NOMO-1 treated with DMSO at 0.1 percent for 48 hours (cell line): ENCODE measurements at regions not wholly inside any gene's neighbourhood (a gene's known extent, or its start where the extent isn't known, plus 50 kb on each side); places are given as distances from the start of the nearest gene placed in this dataset.

ENCODE experiments used
- DNase-seq: peaks from one replicate; lab custom pipeline; 2025; ENCODE audit not compliant: unreplicated experiment; lab: John Stamatoyannopoulos, UW

DNA sequence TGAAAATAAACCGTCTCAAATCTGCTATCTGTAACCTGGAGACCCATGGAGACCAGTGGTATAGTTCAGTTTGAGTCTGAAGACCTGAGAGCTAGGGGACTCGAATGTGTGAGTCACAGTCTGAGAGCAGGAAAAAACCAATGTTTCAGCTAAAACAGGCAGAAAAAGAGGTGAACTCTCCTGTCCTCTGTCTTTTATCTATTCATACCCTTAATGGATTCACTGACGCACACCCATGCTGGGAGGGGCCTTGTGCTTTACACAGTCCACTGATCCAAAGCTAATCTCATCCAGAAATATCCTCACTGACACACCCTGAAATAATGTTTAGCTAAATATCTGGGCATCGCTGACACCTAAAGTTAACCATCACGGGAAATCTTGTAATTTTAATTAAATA lies 297.9 kb downstream of the GPM6A start:
- DNase-seq = no peak

DNA sequence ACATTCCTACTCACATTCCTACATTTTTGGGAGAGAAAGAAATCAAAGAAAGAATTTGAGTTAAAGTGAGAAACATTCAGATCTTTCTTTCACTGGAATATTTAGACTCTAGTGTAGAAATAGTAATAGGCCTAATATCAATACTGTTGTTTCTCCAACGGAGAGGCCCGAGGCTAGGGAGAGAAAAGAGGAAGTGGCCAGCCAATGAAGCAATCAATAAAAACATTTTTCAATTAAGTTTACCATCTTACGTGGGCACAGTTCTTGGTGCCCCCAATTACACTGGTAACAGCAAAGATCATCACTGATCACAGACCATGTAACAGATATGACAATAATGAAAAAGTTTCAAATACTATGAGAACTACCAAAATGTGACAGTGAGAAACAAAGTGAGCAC lies 281.4 kb downstream of the GPM6A start:
- DNase-seq = peak; percentile 2

DNA sequence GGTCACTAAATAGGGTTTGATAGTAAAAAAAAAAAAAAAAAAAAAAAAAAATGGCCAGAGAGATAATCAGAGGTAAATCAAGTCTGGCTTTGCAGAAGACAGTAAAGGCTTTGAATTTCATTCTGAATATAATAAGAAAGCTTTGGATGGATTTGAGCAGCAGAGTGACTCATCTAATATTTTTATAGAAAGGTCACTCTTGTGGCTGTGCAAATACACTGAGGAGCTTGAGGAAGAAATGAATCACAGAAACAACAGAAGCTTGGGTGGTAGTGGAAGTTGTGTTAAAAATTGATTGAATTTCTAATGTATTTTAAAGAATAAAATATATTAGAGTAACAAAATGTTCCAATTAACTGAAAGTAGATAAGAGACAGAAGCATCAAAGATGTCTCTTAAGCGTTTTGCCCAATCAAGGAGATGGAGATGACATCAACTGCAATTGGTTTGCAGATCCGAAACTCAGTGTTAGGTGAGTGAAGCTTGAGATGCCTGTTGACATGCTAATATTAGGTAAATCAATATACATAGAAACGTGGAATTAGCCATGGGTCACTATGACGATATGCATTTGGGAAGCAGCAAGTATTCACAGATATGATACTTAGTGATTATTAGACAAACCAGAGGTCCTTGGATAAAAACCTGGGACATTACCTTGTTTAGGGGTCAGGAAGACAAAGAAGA lies 280.5 kb downstream of the GPM6A start:
- no peak for DNase-seq

DNA sequence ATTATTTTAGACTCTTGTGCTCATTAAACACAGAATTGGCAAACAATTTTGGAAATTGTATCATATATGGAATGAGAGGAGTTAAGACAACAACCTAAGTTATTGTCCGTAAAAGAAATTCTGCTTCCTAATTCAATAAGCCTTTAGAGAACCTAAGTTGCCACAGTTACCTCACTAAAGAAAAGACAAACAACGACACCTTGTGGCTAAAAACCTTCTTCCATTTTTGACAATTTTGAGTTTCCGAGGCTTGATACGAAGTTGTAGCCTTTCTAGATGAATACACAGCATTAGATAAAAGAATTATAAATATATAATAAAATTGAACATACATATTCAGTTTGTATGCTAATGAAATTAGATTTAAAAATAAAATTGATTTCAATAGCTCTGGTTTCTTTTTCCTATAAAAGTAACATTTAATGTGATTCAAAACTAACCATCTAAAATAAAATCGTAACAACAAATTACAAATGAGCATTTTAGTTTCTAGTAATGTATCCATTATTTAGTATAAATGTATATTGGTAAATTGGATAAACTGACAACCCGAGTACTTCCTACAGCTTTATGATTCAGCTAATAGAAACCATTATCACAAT lies 275.1 kb downstream of the GPM6A start:
- DNase-seq = peak; percentile 35

DNA sequence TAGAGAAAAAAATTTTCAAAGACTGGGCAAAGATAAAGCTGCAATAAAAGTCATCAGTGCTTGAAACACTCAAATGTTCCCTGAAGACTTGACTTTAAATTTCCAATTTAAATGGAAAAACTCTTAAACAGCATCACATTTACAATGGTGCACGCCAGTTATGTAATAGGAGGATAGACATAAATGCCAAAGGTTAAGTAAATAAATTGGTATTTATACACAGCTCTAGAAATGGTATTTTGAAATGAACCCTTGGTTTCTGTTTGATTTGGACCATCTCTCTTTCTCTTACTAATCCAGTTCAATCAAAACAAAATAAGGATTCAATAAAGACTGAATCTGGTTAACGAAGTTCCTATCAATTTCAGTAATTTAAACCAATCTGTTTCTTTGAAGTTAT lies 272.6 kb downstream of the GPM6A start:
- no peak for DNase-seq

DNA sequence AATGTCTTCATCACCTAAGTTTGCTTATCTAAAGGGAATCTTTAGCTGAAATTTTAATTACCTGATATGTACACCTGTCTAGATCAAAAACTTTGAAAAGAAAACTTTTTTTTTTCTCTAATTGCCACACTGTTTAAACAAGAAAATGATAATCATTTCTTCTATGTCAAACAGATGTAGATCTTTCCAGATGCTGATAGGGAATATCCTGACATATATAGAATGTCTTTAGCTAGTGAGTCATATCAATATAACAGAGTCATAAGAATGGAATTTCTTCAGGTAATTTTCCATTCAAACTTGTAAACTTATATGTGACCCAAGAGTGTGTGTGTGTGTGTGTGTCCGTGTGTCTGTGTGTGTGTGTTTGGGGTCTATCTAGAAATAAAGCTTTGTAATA lies 271.9 kb downstream of the GPM6A start:
- no peak for DNase-seq

DNA sequence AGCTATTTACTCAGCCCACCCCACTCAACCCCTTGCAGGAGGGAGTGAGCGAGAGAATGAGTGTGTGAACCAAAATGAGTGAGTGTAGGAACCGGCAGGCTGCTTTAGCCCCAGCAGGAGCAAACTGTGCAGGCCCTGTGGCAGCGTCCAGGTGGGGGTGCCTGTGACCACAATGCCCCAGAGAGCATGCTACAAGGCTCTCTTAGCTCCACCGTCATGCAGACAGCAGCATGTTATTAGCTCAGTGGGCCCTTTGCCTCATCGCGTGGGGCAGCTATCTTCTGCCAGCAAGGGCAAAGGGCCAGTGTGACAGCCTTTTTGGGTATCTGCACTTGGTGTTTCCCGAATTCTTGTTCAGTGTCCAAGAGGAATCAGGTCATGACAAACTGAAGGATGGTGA lies 271.3 kb downstream of the GPM6A start:
- DNase-seq = no peak

DNA sequence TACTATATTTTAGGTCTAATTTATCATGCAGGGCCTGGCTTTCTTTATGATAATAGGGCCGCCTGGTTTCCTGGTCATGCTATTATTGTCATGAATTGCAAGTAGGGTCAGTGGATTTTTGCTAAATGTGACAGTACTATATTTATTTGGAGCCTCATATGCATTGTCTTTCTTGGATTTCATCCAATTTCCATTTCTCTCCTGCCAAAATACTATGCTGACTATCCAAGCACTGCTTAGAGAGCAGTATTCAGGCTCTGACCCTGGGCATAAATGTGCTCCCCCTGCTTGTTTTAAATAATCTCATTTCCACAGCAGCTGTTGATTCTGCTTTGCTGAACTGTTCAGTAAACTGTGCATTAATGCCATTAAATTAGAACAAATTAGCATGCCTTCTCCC lies 269.3 kb downstream of the GPM6A start:
- no peak for DNase-seq

DNA sequence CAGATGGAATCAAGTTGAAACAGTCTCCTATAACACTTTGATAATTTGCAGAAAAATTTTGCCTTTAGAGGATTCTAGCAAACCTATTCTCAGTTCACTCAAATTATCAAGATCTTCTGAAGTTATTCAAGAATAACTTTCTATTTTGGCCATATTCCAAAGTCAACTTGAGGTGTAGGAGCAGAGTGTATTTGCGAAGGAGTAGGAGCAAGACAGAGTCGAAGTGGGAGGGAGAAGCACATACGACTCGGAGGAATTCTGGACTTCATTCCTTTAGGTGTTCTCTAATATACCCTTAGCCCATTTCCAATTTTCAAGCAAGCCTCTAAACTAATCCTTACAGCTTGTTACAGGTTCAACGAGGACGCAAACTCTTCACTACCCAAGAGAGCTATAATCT lies 252.9 kb downstream of the GPM6A start:
- DNase-seq = no peak

DNA sequence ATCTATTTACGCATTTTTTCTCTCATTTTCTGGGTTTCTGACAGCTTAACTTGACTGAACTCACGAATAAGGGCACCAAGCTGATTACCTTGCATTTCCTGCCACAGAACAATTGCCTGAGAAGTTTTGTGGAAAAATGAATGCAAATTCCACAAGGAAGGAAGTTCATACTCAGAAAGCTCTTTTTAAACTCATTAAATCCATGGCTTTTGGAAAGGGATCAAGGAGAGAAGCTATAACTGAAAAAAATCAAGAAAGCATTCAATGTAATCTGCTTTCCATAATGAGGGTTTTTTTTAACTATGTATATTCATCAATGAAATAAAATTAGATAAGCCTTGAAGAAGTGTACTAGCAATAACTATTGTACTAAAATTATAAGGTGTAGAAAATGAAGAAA lies 252.5 kb downstream of the GPM6A start:
- no peak for DNase-seq

DNA sequence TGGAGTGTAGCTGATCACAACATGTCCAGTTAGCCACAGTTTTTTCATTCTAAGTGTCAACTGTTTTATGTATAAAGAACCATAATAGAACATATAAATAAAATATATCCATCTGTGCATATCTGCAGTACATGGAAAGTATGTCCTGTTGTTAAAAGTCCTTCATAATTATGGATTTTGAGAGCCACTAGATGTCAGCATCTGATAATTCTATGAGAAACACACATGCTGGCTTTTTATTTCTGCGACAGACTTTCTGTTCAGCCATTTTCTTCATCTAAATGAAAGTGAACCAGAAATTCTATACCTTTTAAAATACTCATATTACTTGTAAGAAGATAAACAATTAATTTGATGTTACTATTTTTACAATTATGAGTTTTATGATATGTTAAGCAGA lies 251.5 kb downstream of the GPM6A start:
- peak; percentile 11 for DNase-seq

DNA sequence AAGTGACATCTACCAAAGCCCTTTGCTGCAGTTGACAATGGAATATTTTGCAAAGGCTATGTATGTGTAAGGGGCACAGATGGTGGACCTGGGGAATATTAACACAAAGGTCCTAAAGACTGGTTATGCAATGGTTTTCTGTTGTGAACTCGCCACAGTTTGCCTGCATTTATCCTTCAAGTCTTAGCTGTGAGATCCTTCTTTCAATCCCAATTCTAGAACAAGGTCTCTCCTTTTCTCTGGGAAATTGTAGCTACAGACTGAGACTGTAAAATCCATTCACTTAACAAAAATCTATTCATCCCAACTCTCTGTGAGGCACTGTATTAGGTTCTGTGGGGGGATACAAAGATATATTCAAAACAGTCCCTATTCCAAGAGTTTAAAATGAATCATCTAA lies 250.4 kb downstream of the GPM6A start:
- DNase-seq = no peak

DNA sequence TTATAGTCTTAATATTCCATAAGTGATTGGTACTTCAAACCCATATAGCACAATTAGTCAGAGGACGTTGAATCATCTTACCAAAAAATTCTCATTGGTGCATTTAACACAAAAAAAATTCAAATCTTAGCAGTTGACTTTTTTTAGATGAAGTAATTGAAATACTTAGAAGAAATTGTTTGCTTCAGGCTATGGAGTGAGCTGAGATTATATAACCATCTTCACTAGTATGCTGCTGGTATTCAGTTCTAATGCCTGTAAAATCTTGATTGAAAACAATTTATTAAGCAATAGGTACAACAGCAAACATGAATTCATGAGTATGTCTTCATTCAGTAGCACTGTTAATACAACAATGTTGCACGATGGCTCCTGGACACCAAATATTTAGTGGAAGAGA lies 250.0 kb downstream of the GPM6A start:
- DNase-seq = no peak

DNA sequence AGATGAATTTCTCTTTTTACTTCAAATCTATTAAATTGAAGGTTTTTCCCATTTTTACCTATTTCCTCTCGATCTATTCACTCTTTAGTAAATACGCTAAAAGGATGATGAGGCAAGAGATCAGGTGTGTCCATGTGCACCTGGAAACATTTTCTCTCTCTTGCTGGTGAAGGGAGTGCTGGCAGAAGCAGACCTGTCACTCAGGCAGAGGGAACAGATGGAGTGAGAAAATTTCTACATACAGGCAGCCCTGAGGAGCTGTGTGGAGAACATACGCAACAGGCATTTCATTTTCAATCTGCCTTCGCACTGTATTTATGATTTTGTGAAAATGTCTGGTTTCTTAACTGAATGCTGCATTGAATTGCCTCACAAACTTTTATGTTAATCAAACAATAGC lies 249.5 kb downstream of the GPM6A start:
- no peak for DNase-seq
